Lung (tissue), 11 donors: ENCODE measurements at regions not wholly inside any gene's neighbourhood (a gene's known extent, or its start where the extent isn't known, plus 50 kb on each side); places are given as distances from the start of the nearest gene placed in this dataset.

Experiments
- ATAC-seq: fragments of 200-7000 bp; cut with Tn5 transposase; one replicate; pipeline ENCODE4 v1.9.1; 2020; ENCODE audit warnings: moderate number of reproducible peaks; ENCODE audit not compliant: insufficient read depth, low FRiP score
- DNase-seq, 3 donors: peaks; one replicate each; pipeline ENCODE4 v3.0.0-alpha.2; 2013 to 2017
- H3K27ac ChIP-seq, 2 donors: one replicate each; pipeline ENCODE4 v1.5.1; 2013; ENCODE audit warnings: mild to moderate bottlenecking in 2 of 2, moderate library complexity in 2 of 2, control low read depth in 1 of 2, inconsistent platforms in 1 of 2, low read depth in 1 of 2, low read length in 1 of 2
- H3K27me3 ChIP-seq, 3 donors: one replicate each; pipeline ENCODE4 v1.5.1; 2013; ENCODE audit warnings: low read length in 2 of 3; ENCODE audit not compliant: control insufficient read depth in 3 of 3, insufficient read depth in 3 of 3
- H3K36me3 ChIP-seq, 4 donors: one replicate each; pipeline ENCODE4 v1.5.1; 2013; ENCODE audit warnings: low read length in 4 of 4, mild to moderate bottlenecking in 1 of 4, moderate library complexity in 1 of 4; ENCODE audit not compliant: control insufficient read depth in 4 of 4, insufficient read depth in 4 of 4
- H3K4me1 ChIP-seq, 5 donors: one replicate each; pipeline ENCODE4 v1.5.1; 2013; ENCODE audit warnings: low read length in 5 of 5, mild to moderate bottlenecking in 2 of 5, moderate library complexity in 1 of 5; ENCODE audit not compliant: control insufficient read depth in 5 of 5, insufficient read depth in 5 of 5
- H3K4me3 ChIP-seq: one replicate; pipeline ENCODE4 v1.5.1; 2013; ENCODE audit warnings: mild to moderate bottlenecking, control low read depth, moderate library complexity
- H3K9ac ChIP-seq, 2 donors: one replicate each; pipeline ENCODE4 v1.5.1; 2013; ENCODE audit warnings: low read length in 2 of 2, control low read depth in 1 of 2; ENCODE audit not compliant: insufficient read depth in 1 of 2
- H3K9me3 ChIP-seq, 4 donors: one replicate each; pipeline ENCODE4 v1.5.1; 2013; ENCODE audit warnings: low read length in 3 of 4, mild to moderate bottlenecking in 1 of 4, moderate library complexity in 1 of 4; ENCODE audit not compliant: control insufficient read depth in 4 of 4, insufficient read depth in 3 of 4
- WGBS, 2 donors: extraction: QIAGEN DNeasy Blood & Tissue Kit; methylation state at CpG; one replicate each; pipeline ENCODE4 v1.1.7; 2013; 5-methylcytosine and 5-hydroxymethylcytosine counted together
- TF ChIP-seq, protein P1 (sequence below): IDR thresholded peaks from 2 replicates; pipeline ENCODE4 v1.5.1; 2012; ENCODE audit warnings: mild to moderate bottlenecking; ENCODE audit errors: control extremely low read depth, extremely low read depth
- donor health status: control.
- donor health status: control.
- donor health status: Bipolar disorder and iron deficiency.
- donor health status: healthy.
- donor health status: DM: yes; HTN: yes; CAD: no.

DNA sequence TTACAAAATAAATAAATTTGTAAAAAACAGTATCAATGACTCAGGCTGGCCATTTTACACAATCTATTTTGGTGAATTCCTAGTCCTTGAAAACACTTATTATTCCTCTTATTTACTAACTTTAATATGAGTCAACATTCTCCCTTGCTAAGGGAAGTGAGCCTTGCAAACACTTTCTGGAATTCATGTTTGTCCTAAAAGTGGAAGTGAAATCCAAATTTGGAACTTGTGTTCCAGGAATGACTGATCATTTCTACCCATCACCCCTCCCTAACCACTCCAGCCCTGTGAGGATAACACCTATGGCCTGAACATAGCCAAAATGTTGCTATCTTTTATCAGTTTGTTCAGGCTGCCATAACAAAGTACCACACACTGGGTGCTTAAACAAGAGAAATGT is 83.1 kb downstream of the OR5AK2 start:
- no peaks in the 10 kb centered on the region for H3K27me3 ChIP-seq
- no peaks in the 10 kb centered on the region for H3K9me3 ChIP-seq
- H3K4me3 ChIP-seq = no peak overlapping the region
- peak; percentile 63 for ATAC-seq
- TF ChIP-seq, protein P1, sequence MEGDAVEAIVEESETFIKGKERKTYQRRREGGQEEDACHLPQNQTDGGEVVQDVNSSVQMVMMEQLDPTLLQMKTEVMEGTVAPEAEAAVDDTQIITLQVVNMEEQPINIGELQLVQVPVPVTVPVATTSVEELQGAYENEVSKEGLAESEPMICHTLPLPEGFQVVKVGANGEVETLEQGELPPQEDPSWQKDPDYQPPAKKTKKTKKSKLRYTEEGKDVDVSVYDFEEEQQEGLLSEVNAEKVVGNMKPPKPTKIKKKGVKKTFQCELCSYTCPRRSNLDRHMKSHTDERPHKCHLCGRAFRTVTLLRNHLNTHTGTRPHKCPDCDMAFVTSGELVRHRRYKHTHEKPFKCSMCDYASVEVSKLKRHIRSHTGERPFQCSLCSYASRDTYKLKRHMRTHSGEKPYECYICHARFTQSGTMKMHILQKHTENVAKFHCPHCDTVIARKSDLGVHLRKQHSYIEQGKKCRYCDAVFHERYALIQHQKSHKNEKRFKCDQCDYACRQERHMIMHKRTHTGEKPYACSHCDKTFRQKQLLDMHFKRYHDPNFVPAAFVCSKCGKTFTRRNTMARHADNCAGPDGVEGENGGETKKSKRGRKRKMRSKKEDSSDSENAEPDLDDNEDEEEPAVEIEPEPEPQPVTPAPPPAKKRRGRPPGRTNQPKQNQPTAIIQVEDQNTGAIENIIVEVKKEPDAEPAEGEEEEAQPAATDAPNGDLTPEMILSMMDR = no peak
- H3K9ac ChIP-seq = no peak overlapping the region
- H3K36me3 ChIP-seq = no peaks in the 10 kb centered on the region
- no peaks in the 10 kb centered on the region for H3K4me1 ChIP-seq
- H3K27ac ChIP-seq = peak overlapping the region; percentile 75
- no peak for DNase-seq

DNA sequence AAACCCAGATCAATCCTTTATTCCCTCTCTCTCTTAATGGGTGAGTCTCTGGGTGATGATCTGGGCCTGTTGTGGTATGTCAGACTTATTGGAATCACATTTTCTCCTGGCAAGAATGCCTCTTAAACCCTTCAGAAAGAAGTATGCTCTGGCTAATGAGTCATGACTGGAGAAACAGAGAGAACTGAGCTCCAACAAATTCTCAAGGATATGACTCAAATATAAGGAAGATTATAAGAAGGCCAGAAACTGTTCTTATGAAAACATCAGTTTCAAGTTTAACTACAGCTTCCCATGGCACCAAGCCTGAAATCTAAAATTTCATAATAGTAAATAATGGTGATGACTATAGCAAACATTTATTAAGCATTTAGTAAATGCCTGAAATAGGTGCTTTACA is 83.9 kb downstream of the OR5AK2 start:
- Histone ChIP-seq H3K36me3 (no peaks in the 10 kb centered on the region), H3K4me1 (no peaks in the 10 kb centered on the region), H3K9ac (no peak overlapping the region), H3K4me3 (no peak overlapping the region), H3K27ac (peak overlapping the region in 1 of 2 donors; percentile 75), H3K9me3 (no peaks in the 10 kb centered on the region), H3K27me3 (no peaks in the 10 kb centered on the region)
- peak in 1 of 3 donors; percentile 22 for DNase-seq
- ATAC-seq = peak; percentile 78
- TF ChIP-seq, protein P1 = no peak

GRCh38 chr11:57073128-57073527 is 84.4 kb downstream of the OR5AK2 start:
- no peak for DNase-seq
- WGBS, 2 donors = 73 to 95% methylated on average over 3 of the region's 3 CpGs
- Histone ChIP-seq H3K27ac (no peak overlapping the region), H3K36me3 (no peaks in the 10 kb centered on the region), H3K9ac (no peak overlapping the region), H3K27me3 (no peaks in the 10 kb centered on the region), H3K4me1 (no peaks in the 10 kb centered on the region), H3K4me3 (no peak overlapping the region), H3K9me3 (no peaks in the 10 kb centered on the region)
- TF ChIP-seq, protein P1 = no peak
- no peak for ATAC-seq

- ATAC-seq (no peak), DNase-seq (no peak)
- H3K36me3 ChIP-seq = no peaks in the 10 kb centered on the region
- TF ChIP-seq, protein P1 = no peak
- WGBS, 2 donors = 55 to 72% methylated on average over 1 of the region's 1 CpG
- no peak overlapping the region for H3K9ac ChIP-seq
- H3K27ac ChIP-seq = no peak overlapping the region
- H3K4me1 ChIP-seq = peaks cover 0 to 2% (median 0%) of the 10 kb centered on the region in 5 donors
- H3K4me3 ChIP-seq = no peak overlapping the region
- peaks cover 0 to 2% (median 0%) of the 10 kb centered on the region in 4 donors for H3K9me3 ChIP-seq
- no peaks in the 10 kb centered on the region for H3K27me3 ChIP-seq
Observed at GRCh38 chr11:57081356-57081755, 92.6 kb downstream of the OR5AK2 start.
